DND-41 (cell line): ENCODE measurements at regions not wholly inside any gene's neighbourhood (a gene's known extent, or its start where the extent isn't known, plus 50 kb on each side); places are given as distances from the start of the nearest gene placed in this dataset.

Experiments
- CTCF ChIP-seq: IDR thresholded peaks from 2 replicates; pipeline ENCODE4 v1.5.1; 2012; ENCODE audit warnings: borderline replicate concordance, low read length, moderate library complexity, mild to moderate bottlenecking; ENCODE audit not compliant: poor library complexity, severe bottlenecking; ENCODE audit errors: extremely low read depth
- EZH2 ChIP-seq: IDR thresholded peaks from 3 replicates; pipeline ENCODE4 v1.6.1; 2012; ENCODE audit warnings: borderline replicate concordance, low read depth, mild to moderate bottlenecking, moderate library complexity, low read length, inconsistent platforms; ENCODE audit not compliant: severe bottlenecking

GRCh38 chr17:33964344-33964979, 290.6 kb upstream of the CCL2 start:
- TF ChIP-seq CTCF (peak; percentile 11), EZH2 (no peak)
